Vagina (tissue), 2 donors: ENCODE measurements at regions not wholly inside any gene's neighbourhood (a gene's known extent, or its start where the extent isn't known, plus 50 kb on each side); places are given as distances from the start of the nearest gene placed in this dataset.

Experiments
- CTCF ChIP-seq, 3 experiments: fragments of 450-650 bp in 2 of 3; fragments of 200-600 bp in 1 of 3; sonication (generic) in 1 of 3; IDR thresholded peaks; one replicate each; pipeline ENCODE4 v1.5.1; 2017 to 2019; ENCODE audit warnings: antibody characterized with exemption in 3 of 3, mild to moderate bottlenecking in 2 of 3, moderate library complexity in 2 of 3
- POLR2A ChIP-seq, 2 donors: fragments of 450-650 bp; IDR thresholded peaks; one replicate each; pipeline ENCODE4 v1.6.1; 2017; ENCODE audit warnings: antibody characterized with exemption in 2 of 2, mild to moderate bottlenecking in 2 of 2, moderate library complexity in 2 of 2
- POLR2AphosphoS5 ChIP-seq, 2 donors: sonication (generic); formaldehyde crosslinking; IDR thresholded peaks; one replicate each; pipeline ENCODE4 v1.9.0; 2017; ENCODE audit warnings: antibody characterized with exemption in 2 of 2, mild to moderate bottlenecking in 2 of 2, low read depth in 1 of 2; ENCODE audit not compliant: insufficient read depth in 1 of 2

GRCh38 chr13:44058624-44059215 lies 179.0 kb downstream of the LACC1 start:
- TF ChIP-seq CTCF (IDR thresholded peaks at IDR 0.05) (no peak), POLR2A (IDR thresholded peaks at IDR 0.05) (no peak), POLR2AphosphoS5 (IDR thresholded peaks at IDR 0.05; ENCODE audit: insufficient read depth in 1 of 2, low read depth in 1 of 2) (no peak)
